HUES64 (cell line): ENCODE measurements at regions not wholly inside any gene's neighbourhood (a gene's known extent, or its start where the extent isn't known, plus 50 kb on each side); places are given as distances from the start of the nearest gene placed in this dataset.

Source experiments
- H3K27ac ChIP-seq: 2 replicates; pipeline ENCODE4 v1.7.0; 2013; ENCODE audit warnings: low read depth, low read length, inconsistent platforms
- H3K27me3 ChIP-seq: 2 replicates; pipeline ENCODE4 v1.6.1; 2013; ENCODE audit warnings: mild to moderate bottlenecking, low read length; ENCODE audit not compliant: insufficient read depth
- H3K36me3 ChIP-seq: 2 replicates; pipeline ENCODE4 v1.6.1; 2013; ENCODE audit warnings: mild to moderate bottlenecking, low read length; ENCODE audit not compliant: insufficient read depth
- H3K4me1 ChIP-seq: 2 replicates; pipeline ENCODE4 v1.6.1; 2013; ENCODE audit warnings: mild to moderate bottlenecking, low read length, moderate library complexity; ENCODE audit not compliant: insufficient read depth
- H3K4me3 ChIP-seq: 2 replicates; pipeline ENCODE4 v1.5.1; 2013; ENCODE audit warnings: mild to moderate bottlenecking, low read length, moderate library complexity
- H3K9ac ChIP-seq: 2 replicates; pipeline ENCODE4 v1.6.1; 2013; ENCODE audit warnings: mild to moderate bottlenecking, low read depth, low read length
- H3K9me3 ChIP-seq: 2 replicates; pipeline ENCODE4 v1.6.1; 2013; ENCODE audit warnings: low read depth, low read length; ENCODE audit not compliant: insufficient read depth
- WGBS: fragments of 150-250, 120-280 bp; methylation state at CpG from one replicate; pipeline ENCODE4 v1.1.7; 2013; ENCODE audit warnings: missing lambda C conversion rate; 5-methylcytosine and 5-hydroxymethylcytosine counted together

DNA sequence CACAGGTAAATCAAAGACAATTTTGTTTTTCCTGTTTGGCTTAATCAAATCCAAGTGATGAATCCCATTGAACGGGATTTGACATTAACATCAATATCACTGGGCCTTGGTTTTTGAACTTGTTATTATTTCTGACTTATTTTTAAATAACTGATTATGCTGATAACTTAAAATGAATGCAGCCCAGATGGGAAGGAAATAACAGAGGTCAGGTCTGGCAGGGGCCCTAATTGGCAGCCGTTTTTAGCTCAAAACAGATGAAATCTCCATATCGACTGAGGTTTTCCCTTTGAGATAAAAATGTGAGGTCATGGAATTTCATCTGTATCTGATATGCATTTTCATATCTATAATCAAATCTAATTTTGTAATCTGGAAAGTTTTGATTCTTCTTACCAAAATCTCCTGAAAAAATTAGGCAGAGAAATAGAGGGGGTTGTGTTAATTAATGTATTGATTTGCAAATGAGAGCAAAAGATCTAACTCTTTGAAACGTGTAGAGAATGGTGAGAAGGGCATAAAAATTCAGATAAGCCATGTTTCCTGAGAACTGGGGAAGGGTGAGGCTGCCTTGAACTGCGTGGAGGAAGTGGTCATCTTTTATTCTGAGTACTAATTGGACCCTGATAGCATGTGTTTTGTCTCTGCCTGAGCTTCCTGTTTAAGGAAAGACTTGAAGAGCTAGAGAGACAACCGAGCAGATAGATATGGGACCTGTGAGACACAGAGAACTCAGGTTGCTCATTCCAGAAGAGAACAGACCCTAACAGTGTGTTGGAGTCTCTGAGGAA lies 98.2 kb upstream of the C1QTNF9B start:
- H3K27ac ChIP-seq = no peak overlapping the region
- no peaks in the 10 kb centered on the region for H3K27me3 ChIP-seq
- H3K9ac ChIP-seq = no peak overlapping the region
- no peaks in the 10 kb centered on the region for H3K36me3 ChIP-seq
- H3K9me3 ChIP-seq = peaks cover 12% of the 10 kb centered on the region; the same call in 1 of the 2 replicates
- no peak overlapping the region for H3K4me3 ChIP-seq
- H3K4me1 ChIP-seq = peaks cover 5% of the 10 kb centered on the region; the same call in 1 of the 2 replicates
- 81% methylated on average over 6 of the region's 6 CpGs for WGBS

DNA sequence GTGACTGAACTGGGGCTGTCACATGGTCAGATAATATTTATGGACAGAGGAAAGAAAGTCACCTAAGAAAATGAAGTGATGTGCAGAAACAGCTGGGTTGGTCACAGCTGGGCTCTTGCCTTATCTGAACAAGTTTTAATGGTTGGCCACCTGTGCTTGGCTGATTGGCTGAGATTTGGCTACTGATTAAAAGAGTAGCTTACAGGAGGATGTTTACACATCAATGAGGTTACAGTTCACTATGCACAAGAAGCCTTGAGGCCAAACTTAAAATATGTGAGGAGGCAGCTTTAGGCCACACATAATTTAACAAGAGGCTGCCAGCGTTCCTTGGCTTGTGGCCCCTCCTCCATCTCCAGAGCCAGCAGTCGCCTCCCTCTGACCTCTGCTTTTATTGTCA lies 99.2 kb upstream of the C1QTNF9B start:
- Histone ChIP-seq H3K9me3 (peaks cover 12% of the 10 kb centered on the region; the same call in 1 of the 2 replicates), H3K9ac (no peak overlapping the region), H3K36me3 (no peaks in the 10 kb centered on the region), H3K27ac (no peak overlapping the region), H3K27me3 (no peaks in the 10 kb centered on the region), H3K4me1 (peaks cover 5% of the 10 kb centered on the region; the same call in 1 of the 2 replicates), H3K4me3 (no peak overlapping the region)
- 80% methylated on average over 2 of the region's 2 CpGs for WGBS

DNA sequence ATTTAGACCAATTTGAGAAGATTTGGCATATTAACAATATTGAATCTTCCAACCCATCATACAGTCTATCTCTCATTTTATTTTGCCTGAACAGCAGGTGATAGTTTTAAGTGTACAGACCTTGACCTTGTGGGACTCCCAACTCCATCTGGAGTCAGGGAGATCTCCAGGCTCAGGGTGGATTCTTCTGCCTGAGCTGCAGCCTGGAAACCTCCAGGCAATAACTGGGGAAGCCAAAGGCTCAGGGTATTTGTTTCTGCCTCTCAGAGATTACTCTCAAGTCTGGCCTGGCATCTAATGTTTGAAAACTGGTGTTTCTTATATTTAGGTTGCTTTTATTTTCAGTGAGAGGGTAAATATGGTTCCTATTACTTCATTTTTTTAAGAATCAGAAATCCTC lies 102.1 kb upstream of the C1QTNF9B start:
- Histone ChIP-seq H3K9ac (no peak overlapping the region), H3K4me3 (no peak overlapping the region), H3K36me3 (no peaks in the 10 kb centered on the region), H3K27ac (no peak overlapping the region), H3K4me1 (peaks cover 14% of the 10 kb centered on the region), H3K27me3 (no peaks in the 10 kb centered on the region), H3K9me3 (peaks cover 12% of the 10 kb centered on the region; the same call in 1 of the 2 replicates)

DNA sequence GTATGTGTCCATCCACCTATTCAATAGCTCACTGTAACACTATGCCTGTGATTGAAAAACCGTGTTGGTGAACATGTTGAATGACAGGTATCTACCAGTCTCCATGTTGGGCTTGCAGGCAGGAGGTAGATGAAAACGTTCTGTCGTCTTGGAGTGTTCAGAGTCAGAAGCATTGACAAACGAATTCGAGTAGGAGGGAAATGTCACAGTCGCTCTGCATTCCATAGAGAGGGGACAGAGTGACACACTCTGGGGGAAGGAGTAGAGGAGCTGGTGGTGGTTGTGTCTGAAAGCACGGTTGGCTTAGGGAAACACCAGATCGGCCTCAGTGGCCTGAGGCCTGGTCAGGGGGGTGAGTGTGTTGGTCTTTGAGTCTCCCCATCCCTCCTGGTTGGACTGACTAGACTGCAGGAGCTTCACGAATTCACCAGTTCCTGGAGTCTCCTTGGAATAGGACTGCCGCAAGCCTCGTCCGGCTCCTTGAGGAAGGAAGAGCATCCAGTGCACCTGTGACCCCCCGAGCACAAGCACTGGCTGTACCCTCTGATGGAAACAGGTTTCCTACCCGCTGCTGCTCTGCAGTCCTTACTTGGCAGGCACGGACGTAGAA lies 105.0 kb upstream of the C1QTNF9B start:
- Histone ChIP-seq H3K9me3 (no peaks in the 10 kb centered on the region), H3K4me1 (peaks cover 20% of the 10 kb centered on the region), H3K27me3 (no peaks in the 10 kb centered on the region), H3K36me3 (no peaks in the 10 kb centered on the region), H3K9ac (no peak overlapping the region), H3K27ac (no peak overlapping the region), H3K4me3 (no peak overlapping the region)
- 93% methylated on average over 16 of the region's 16 CpGs for WGBS

DNA sequence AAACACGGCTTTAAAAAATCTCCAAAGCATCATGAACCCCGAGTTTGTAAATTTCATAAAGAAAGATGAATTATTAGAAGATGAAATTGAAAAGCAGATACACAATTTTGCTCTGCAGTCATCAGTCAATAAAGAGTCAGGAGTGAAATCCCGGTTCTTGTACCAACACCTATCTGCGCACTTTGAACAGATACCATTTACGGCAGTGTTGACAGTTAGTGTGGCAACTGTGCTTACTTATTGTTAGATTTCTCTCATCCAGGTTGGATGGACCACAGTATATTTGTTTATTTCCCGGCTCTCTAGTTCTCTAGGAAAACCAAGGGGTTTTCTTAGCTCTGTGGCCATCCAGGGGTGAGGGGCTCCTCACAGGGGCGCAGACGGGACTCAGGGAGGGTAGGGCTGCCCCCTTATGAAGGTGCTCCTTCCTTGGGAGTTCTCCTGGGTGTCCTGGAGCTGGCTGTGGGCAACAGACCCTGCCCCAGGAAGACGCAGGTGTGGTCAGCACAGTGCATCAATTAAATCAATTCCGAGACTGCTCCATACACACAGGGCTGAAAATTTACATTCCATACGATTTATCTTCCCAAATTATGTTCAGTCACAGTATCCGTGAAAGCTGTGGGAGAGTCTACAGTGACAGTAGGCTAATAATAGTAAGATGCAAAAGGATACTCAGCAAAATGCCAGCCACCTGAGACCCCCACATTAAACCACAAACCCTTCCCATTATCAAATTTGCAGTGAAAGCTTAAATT lies 107.0 kb upstream of the C1QTNF9B start:
- 90% methylated on average over 12 of the region's 12 CpGs for WGBS
- H3K4me1 ChIP-seq = peaks cover 20% of the 10 kb centered on the region

DNA sequence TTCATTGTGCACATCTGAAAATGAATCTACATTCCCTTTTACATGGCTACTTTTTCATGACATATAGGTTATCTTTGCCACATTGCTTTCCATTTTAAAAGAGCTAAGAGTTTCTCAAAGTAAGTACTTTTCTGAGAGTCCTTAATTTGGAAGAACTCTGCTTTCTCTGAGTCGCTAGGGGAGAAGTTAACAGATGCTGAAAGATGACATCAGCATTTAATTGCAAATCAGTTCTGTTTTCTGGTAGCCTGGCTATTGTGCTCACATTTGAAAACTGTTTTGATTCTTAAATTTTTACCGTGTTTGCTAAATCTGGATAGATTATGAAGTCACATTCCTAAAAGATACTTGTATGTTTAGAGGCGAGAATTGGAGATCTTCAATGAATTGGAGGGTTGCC lies 107.7 kb upstream of the C1QTNF9B start:
- 59% methylated on average over 3 of the region's 3 CpGs for WGBS
- Histone ChIP-seq H3K9ac (no peak overlapping the region), H3K27ac (no peak overlapping the region), H3K36me3 (no peaks in the 10 kb centered on the region), H3K4me3 (no peak overlapping the region), H3K4me1 (peaks cover 20% of the 10 kb centered on the region), H3K9me3 (no peaks in the 10 kb centered on the region), H3K27me3 (no peaks in the 10 kb centered on the region)

More for the DNA sequence above, 107.0 kb upstream of the C1QTNF9B start:
- no peaks in the 10 kb centered on the region for H3K9me3 ChIP-seq
- H3K27ac ChIP-seq = no peak overlapping the region
- H3K4me3 ChIP-seq = no peak overlapping the region
- H3K36me3 ChIP-seq = no peaks in the 10 kb centered on the region
- no peak overlapping the region for H3K9ac ChIP-seq
- no peaks in the 10 kb centered on the region for H3K27me3 ChIP-seq

DNA sequence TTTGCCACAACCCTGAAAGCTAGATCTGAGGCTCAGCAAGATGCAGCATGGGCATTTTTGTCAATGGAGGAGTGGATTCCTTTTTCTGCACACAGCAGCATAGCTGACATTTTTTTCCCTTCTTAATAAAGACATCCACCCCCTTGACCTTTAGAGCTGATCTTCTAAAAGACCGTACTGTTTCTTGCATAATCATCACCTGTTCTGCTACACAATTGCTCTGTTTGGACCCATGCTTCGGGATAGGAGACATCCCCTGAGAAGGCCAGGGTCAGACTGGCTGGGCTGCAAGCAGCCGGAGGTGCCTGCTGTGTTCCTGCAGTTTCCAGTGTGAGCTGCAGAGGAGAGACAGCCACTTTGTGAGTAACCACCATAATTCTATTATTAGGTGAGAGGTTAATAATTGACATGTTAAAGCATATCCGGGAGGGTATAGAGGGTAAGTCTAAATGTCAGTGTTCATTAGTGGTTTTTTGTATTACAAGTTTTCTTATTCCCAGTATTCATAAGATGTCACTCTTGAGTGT lies 108.5 kb upstream of the C1QTNF9B start:
- H3K9ac ChIP-seq = no peak overlapping the region
- WGBS = 87% methylated on average over 3 of the region's 4 CpGs
- no peak overlapping the region for H3K27ac ChIP-seq
- H3K36me3 ChIP-seq = no peaks in the 10 kb centered on the region
- no peak overlapping the region for H3K4me3 ChIP-seq
- H3K4me1 ChIP-seq = peaks cover 20% of the 10 kb centered on the region
- no peaks in the 10 kb centered on the region for H3K27me3 ChIP-seq
- H3K9me3 ChIP-seq = no peaks in the 10 kb centered on the region

DNA sequence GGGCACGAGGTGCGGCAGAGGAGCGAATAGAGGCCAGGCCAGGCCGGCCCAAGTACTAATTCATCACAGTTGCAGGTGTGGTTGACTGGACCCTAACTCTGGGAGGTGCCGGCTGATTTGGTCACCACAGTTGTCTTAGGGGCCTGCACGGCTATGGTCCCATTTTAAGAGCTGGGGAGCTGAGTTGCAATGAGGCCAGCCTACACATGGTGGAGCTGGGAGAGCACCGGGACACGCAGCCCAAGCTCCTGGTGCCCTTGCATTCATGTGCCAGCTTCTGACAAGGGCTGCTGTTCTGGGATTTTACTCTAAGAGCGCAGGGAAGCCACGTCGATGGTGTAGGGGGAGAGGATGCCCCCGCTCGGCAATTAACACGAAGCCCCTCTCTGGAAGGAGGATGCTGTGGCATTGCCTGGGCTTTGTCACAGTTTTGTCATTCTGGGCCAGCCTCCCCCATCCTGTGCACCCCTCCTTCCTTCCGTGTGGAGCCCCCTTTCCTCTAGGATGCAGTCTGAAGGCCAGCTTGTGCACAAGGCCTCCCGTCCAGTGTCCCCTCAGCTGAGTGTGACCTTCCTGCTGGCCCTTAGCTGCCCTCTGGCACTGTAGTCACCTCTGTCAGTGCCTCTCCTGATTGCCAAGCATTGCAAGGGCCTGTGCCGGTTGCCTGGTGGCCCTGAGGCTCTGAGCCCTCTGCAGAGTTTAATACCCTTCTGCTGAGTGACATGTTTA lies 109.4 kb upstream of the C1QTNF9B start:
- WGBS = 90% methylated on average over 17 of the region's 17 CpGs
- H3K27ac ChIP-seq = no peak overlapping the region

DNA sequence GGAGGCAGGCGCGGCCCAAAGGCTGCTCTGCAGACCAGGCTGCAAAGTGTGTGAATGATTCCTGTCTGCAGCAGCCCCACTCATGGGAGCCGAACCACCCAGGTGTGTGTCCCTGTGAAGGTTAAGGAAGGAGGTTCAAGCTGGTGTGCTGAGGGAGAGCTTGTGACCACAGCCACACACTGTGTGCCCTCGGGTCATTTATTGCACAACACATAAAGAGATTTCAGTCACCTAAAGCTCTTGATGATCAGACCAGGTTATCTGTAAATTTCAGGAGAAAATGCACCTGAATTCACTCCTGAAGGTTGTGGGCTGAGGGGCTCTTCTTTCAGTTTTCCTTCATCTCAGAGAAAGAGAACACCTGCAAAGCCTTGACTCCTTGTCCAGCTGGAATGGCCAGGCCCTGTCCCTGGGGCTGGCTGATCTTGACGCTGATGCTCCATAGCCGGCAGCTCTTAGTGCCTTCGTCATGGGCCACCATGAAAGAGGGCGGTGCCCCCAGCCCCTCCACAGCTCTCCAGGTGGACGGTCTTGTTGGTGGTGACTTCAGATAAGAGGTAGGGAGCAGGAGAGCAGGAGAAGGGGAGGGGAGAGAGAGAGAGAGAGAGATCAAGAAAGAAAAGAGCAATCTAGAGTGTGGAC lies 110.8 kb upstream of the C1QTNF9B start:
- Histone ChIP-seq H3K27me3 (no peaks in the 10 kb centered on the region), H3K4me3 (no peak overlapping the region), H3K36me3 (no peaks in the 10 kb centered on the region), H3K27ac (no peak overlapping the region), H3K4me1 (peaks cover 20% of the 10 kb centered on the region), H3K9me3 (no peaks in the 10 kb centered on the region), H3K9ac (no peak overlapping the region)
- 95% methylated on average over 9 of the region's 9 CpGs for WGBS

More for the DNA sequence above, 109.4 kb upstream of the C1QTNF9B start:
- peaks cover 20% of the 10 kb centered on the region for H3K4me1 ChIP-seq
- H3K4me3 ChIP-seq = no peak overlapping the region
- H3K9me3 ChIP-seq = no peaks in the 10 kb centered on the region
- H3K27me3 ChIP-seq = no peaks in the 10 kb centered on the region
- no peak overlapping the region for H3K9ac ChIP-seq
- H3K36me3 ChIP-seq = no peaks in the 10 kb centered on the region

DNA sequence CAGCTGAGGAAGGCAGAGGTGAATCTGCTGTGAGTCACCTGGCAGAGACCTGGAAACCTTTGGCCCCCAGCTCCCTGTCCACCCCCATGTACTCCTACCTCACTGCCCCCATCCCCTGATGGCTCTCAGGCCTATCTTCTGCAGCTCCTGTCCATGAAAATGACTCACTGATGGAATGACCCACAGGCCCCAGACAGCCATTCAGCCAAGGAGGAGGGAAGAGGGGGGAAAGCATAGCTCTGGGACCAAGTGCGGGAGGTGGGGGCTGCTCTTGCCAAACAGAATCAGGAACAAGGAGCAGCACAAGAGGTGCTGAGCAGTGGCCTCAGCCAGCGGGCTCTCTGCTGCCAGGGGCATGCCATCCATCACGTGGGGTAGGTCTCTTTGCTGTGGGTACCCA lies 111.4 kb upstream of the C1QTNF9B start:
- H3K27ac ChIP-seq = no peak overlapping the region
- 90% methylated on average over 3 of the region's 3 CpGs for WGBS
- peaks cover 16% of the 10 kb centered on the region for H3K4me1 ChIP-seq
- no peak overlapping the region for H3K9ac ChIP-seq
- no peak overlapping the region for H3K4me3 ChIP-seq
- no peaks in the 10 kb centered on the region for H3K9me3 ChIP-seq
- no peaks in the 10 kb centered on the region for H3K36me3 ChIP-seq
- no peaks in the 10 kb centered on the region for H3K27me3 ChIP-seq
